ENCODE measurements at regions not wholly inside any gene's neighbourhood (a gene's known extent, or its start where the extent isn't known, plus 50 kb on each side); places are given as distances from the start of the nearest gene placed in this dataset.

- H3K27ac Mint-ChIP-seq, result no peak overlapping the region
- H3K27me3 Mint-ChIP-seq, result no peaks in the 10 kb centered on the region
- H3K36me3 Mint-ChIP-seq (ENCODE audit: low read depth), result no peaks in the 10 kb centered on the region
- no peak for DNase-seq
- no peaks in the 10 kb centered on the region for H3K4me1 Mint-ChIP-seq
- no peak overlapping the region for H3K4me3 Mint-ChIP-seq
- POLR2A ChIA-PET, result no interaction called here
- peaks cover 7% of the 10 kb centered on the region for H3K9me3 Mint-ChIP-seq
- CTCF ChIA-PET, result no interaction called here
These were observed 79.4 kb upstream of the GLRA1 start for GRCh38 chr5:152004095-152004494.

All from activated CD4-positive, alpha-beta memory T cell treated with anti-CD3 and anti-CD28 coated beads, Interleukin-2, amount 10 ng/mL, durations not matched to agents 7 days and 5 days (primary cell).